CD4-positive, alpha-beta T cell (primary cell): ENCODE measurements at regions not wholly inside any gene's neighbourhood (a gene's known extent, or its start where the extent isn't known, plus 50 kb on each side); places are given as distances from the start of the nearest gene placed in this dataset.

Source experiments
- ATAC-seq: fragments of 200-7000 bp; cut with Tn5 transposase; one replicate; pipeline ENCODE4 v1.10.0; 2022; ENCODE audit warnings: mild to moderate bottlenecking; ENCODE audit not compliant: poor library complexity
- CTCF ChIA-PET: fragments of 350-600 bp; sonication (Branson Sonifier 250); formaldehyde crosslinking; loops from one replicate; lab custom pipeline; 2021; ENCODE audit warnings: antibody characterized with exemption, inconsistent platforms; lab: Charles Lee
- POLR2A ChIA-PET: fragments of 350-600 bp; sonication (Branson Sonifier 250); formaldehyde crosslinking; loops from one replicate; lab custom pipeline; 2021; ENCODE audit warnings: antibody characterized with exemption, inconsistent platforms; lab: Charles Lee
- DNase-seq, 14 experiments: peaks; one replicate each; pipeline ENCODE4 v3.0.0-alpha.2; 2013 to 2020; ENCODE audit warnings: mixed read lengths in 2 of 14
- H3K27ac ChIP-seq, 2 donors: one replicate each; pipeline versions ENCODE4 v1.5.1 to v1.7.0; 2013; ENCODE audit warnings: low read length in 2 of 2, low read depth in 1 of 2, mild to moderate bottlenecking in 1 of 2
- H3K27me3 ChIP-seq, 2 experiments: 1 replicate in 1 of 2; 2 replicates in 1 of 2; pipeline versions ENCODE4 v1.6.1 to v1.7.0; 2013; ENCODE audit warnings: low read length in 2 of 2, control low read depth in 1 of 2, mild to moderate bottlenecking in 1 of 2, moderate library complexity in 1 of 2; ENCODE audit not compliant: insufficient read depth in 2 of 2, control insufficient read depth in 1 of 2
- H3K36me3 ChIP-seq: one replicate; pipeline ENCODE4 v1.6.1; 2013; ENCODE audit warnings: low read length, control low read depth; ENCODE audit not compliant: insufficient read depth
- H3K4me1 ChIP-seq: one replicate; pipeline ENCODE4 v1.6.1; 2013; ENCODE audit warnings: low read length, control low read depth; ENCODE audit not compliant: insufficient read depth
- H3K4me3 ChIP-seq: one replicate; pipeline ENCODE4 v1.5.1; 2013; ENCODE audit warnings: mild to moderate bottlenecking, low read length, moderate library complexity
- H3K9me3 ChIP-seq, 2 experiments: 1 replicate in 1 of 2; 2 replicates in 1 of 2; pipeline versions ENCODE4 v1.6.1 to v1.7.0; 2013; ENCODE audit warnings: low read length in 2 of 2, mild to moderate bottlenecking in 2 of 2, control low read depth in 1 of 2, moderate library complexity in 1 of 2; ENCODE audit not compliant: control insufficient read depth in 1 of 2, insufficient read depth in 1 of 2
- H3K27ac Mint-ChIP-seq: one replicate; pipeline ENCODE4 v1.8.0; 2020; ENCODE audit warnings: mixed read lengths
- H3K27me3 Mint-ChIP-seq: one replicate; pipeline ENCODE4 v1.8.0; 2021; ENCODE audit warnings: mixed read lengths
- H3K36me3 Mint-ChIP-seq: one replicate; pipeline ENCODE4 v1.8.0; 2021; ENCODE audit warnings: low read depth, mixed read lengths
- H3K4me1 Mint-ChIP-seq: one replicate; pipeline ENCODE4 v1.8.0; 2021; ENCODE audit warnings: low read depth, mixed read lengths
- H3K4me3 Mint-ChIP-seq: one replicate; pipeline ENCODE4 v1.8.0; 2020; ENCODE audit warnings: mild to moderate bottlenecking, mixed read lengths
- H3K9me3 Mint-ChIP-seq: one replicate; pipeline ENCODE4 v1.8.0; 2020; ENCODE audit warnings: mixed read lengths
- intact Hi-C, 2 experiments: fragments of 100-400 bp; cut with DNase I in 1 of 2; cut with micrococcal nuclease in 1 of 2; formaldehyde crosslinking; loops; one replicate each; pipeline versions ENCODE4 v1.15.1 to v1.9.0; 2023 to 2025; cut with DNase I, micrococcal nuclease
- TF ChIP-seq, protein P1 (sequence below): fragments of 200-600 bp; IDR thresholded peaks from one replicate; pipeline ENCODE4 v1.8.0; 2022; ENCODE audit warnings: antibody characterized with exemption, mild to moderate bottlenecking

DNA sequence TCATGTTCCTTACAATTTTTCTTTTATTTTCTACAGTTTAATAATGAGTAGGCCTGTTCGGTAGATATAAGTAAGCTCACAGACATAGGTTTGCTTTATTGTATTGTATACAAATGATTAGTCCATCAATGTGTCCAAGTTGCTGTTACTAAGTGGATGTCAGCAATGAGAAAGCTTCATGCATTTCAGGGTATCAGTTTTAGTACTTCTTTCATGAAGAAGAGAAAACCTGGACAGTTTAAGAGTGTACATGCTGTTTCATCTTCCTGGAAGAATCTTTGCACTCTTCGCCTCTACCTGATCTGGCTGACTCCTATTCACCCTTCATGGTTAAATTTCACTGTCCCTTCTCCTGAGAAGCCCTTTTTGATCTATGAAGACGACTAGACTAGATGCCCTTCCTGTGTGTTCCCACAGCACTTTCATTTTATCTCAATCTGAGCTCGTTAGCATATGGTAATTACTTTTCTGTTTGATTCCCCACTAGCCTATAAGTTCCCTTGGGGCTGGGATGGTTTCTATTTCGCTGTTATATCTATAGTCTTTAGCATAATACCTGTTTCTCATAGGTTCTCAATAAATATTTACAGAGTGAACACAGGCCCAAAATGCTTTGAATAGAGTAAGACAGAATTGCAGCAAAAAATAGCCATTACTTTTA lies 70.7 kb downstream of the CETN3 start:
- CTCF ChIA-PET: interaction anchor here (0.5 kb wide), 1 partner anchor 52 kb away, joined by 3 read pairs; no protein-coding TSS in a partner anchor
- Mint-ChIP-seq H3K27me3 (peaks cover 35% of the 10 kb centered on the region), H3K4me3 (no peak overlapping the region), H3K36me3 (no peaks in the 10 kb centered on the region), H3K4me1 (no peaks in the 10 kb centered on the region), H3K27ac (no peak overlapping the region), H3K9me3 (no peaks in the 10 kb centered on the region)
- H3K27ac ChIP-seq: no peak overlapping the region
- ATAC-seq (no peak), DNase-seq (no peak)
- no peaks in the 10 kb centered on the region for H3K9me3 ChIP-seq
- no peaks in the 10 kb centered on the region for H3K4me1 ChIP-seq
- POLR2A ChIA-PET: no interaction called here
- peaks cover 0 to 3% of the 10 kb centered on the region in 2 experiments for H3K27me3 ChIP-seq
- intact Hi-C loops: no loop called here
- no peak overlapping the region for H3K4me3 ChIP-seq
- TF ChIP-seq, protein P1, sequence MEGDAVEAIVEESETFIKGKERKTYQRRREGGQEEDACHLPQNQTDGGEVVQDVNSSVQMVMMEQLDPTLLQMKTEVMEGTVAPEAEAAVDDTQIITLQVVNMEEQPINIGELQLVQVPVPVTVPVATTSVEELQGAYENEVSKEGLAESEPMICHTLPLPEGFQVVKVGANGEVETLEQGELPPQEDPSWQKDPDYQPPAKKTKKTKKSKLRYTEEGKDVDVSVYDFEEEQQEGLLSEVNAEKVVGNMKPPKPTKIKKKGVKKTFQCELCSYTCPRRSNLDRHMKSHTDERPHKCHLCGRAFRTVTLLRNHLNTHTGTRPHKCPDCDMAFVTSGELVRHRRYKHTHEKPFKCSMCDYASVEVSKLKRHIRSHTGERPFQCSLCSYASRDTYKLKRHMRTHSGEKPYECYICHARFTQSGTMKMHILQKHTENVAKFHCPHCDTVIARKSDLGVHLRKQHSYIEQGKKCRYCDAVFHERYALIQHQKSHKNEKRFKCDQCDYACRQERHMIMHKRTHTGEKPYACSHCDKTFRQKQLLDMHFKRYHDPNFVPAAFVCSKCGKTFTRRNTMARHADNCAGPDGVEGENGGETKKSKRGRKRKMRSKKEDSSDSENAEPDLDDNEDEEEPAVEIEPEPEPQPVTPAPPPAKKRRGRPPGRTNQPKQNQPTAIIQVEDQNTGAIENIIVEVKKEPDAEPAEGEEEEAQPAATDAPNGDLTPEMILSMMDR: no peak
- no peaks in the 10 kb centered on the region for H3K36me3 ChIP-seq

GRCh38 chr5:90337449-90338052 lies 72.0 kb downstream of the CETN3 start:
- no peaks in the 10 kb centered on the region for H3K4me1 ChIP-seq
- H3K9me3 ChIP-seq: no peaks in the 10 kb centered on the region
- no peaks in the 10 kb centered on the region for H3K9me3 Mint-ChIP-seq
- H3K27me3 Mint-ChIP-seq: peaks cover 31% of the 10 kb centered on the region
- H3K27ac Mint-ChIP-seq: no peak overlapping the region
- no peak overlapping the region for H3K4me3 Mint-ChIP-seq
- peaks cover 0 to 7% of the 10 kb centered on the region in 2 experiments for H3K27me3 ChIP-seq
- CTCF ChIA-PET: no interaction called here
- no peak for DNase-seq
- TF ChIP-seq, protein P1: no peak
- H3K4me3 ChIP-seq: no peak overlapping the region
- H3K36me3 Mint-ChIP-seq: no peaks in the 10 kb centered on the region
- ATAC-seq: no peak
- intact Hi-C loops: no loop called here
- H3K27ac ChIP-seq: no peak overlapping the region
- H3K36me3 ChIP-seq: no peaks in the 10 kb centered on the region
- POLR2A ChIA-PET: no interaction called here
- no peaks in the 10 kb centered on the region for H3K4me1 Mint-ChIP-seq

GRCh38 chr5:90336752-90337151 lies 72.8 kb downstream of the CETN3 start:
- TF ChIP-seq, protein P1: no peak
- no peaks in the 10 kb centered on the region for H3K9me3 Mint-ChIP-seq
- Histone ChIP-seq H3K36me3 (no peaks in the 10 kb centered on the region), H3K27me3 (peaks cover 0 to 7% of the 10 kb centered on the region in 2 experiments), H3K9me3 (no peaks in the 10 kb centered on the region), H3K4me3 (no peak overlapping the region), H3K4me1 (no peaks in the 10 kb centered on the region), H3K27ac (no peak overlapping the region)
- H3K4me3 Mint-ChIP-seq: no peak overlapping the region
- no peaks in the 10 kb centered on the region for H3K4me1 Mint-ChIP-seq
- ATAC-seq: no peak
- intact Hi-C loops: no loop called here
- no peaks in the 10 kb centered on the region for H3K36me3 Mint-ChIP-seq
- ChIA-PET POLR2A (no interaction called here), CTCF (no interaction called here)
- peaks cover 34% of the 10 kb centered on the region for H3K27me3 Mint-ChIP-seq
- no peak for DNase-seq
- H3K27ac Mint-ChIP-seq: no peak overlapping the region
